HAP-1 (cell line): ENCODE measurements at regions not wholly inside any gene's neighbourhood (a gene's known extent, or its start where the extent isn't known, plus 50 kb on each side); places are given as distances from the start of the nearest gene placed in this dataset.
"Not testable (repeated sequence)": the region's sequence is repeated elsewhere in the genome, so short reads cannot be mapped to it uniquely, and the experiment has no call there.

Source experiments
- DNase-seq, 2 experiments: peaks; one replicate each; pipeline ENCODE4 v3.0.0-alpha.2; 2016 to 2020; ENCODE audit warnings: low spot score in 2 of 2
- H3K27me3 ChIP-seq: fragments of 250-450 bp; sonication (Bioruptor Pico); 2 replicates; pipeline ENCODE4 v1.5.1; 2020; ENCODE audit warnings: low read depth, mild to moderate bottlenecking, moderate library complexity
- H3K36me3 ChIP-seq: fragments of 250-450 bp; sonication (Bioruptor Pico); replicated peaks from 2 replicates; pipeline ENCODE4 v1.5.1; 2020; ENCODE audit warnings: mild to moderate bottlenecking
- H3K4me1 ChIP-seq: fragments of 250-450 bp; sonication (Bioruptor Pico); 2 replicates; pipeline ENCODE4 v1.5.1; 2020; ENCODE audit warnings: mild to moderate bottlenecking
- H3K4me3 ChIP-seq: fragments of 250-450 bp; sonication (Bioruptor Pico); 2 replicates; pipeline ENCODE4 v1.5.1; 2020; ENCODE audit warnings: mild to moderate bottlenecking, moderate library complexity
- H3K9me3 ChIP-seq: fragments of 250-450 bp; sonication (Bioruptor Pico); 2 replicates; pipeline ENCODE4 v1.5.1; 2020; ENCODE audit warnings: mild to moderate bottlenecking, moderate library complexity
- in situ Hi-C: fragments of 300-500 bp; cut with MboI; formaldehyde crosslinking; loops from 3 replicates; pipeline ENCODE4 v1.14.3; 2020; ENCODE audit warnings: low sequenced_read_pairs, inconsistent platforms, mixed read lengths

DNA sequence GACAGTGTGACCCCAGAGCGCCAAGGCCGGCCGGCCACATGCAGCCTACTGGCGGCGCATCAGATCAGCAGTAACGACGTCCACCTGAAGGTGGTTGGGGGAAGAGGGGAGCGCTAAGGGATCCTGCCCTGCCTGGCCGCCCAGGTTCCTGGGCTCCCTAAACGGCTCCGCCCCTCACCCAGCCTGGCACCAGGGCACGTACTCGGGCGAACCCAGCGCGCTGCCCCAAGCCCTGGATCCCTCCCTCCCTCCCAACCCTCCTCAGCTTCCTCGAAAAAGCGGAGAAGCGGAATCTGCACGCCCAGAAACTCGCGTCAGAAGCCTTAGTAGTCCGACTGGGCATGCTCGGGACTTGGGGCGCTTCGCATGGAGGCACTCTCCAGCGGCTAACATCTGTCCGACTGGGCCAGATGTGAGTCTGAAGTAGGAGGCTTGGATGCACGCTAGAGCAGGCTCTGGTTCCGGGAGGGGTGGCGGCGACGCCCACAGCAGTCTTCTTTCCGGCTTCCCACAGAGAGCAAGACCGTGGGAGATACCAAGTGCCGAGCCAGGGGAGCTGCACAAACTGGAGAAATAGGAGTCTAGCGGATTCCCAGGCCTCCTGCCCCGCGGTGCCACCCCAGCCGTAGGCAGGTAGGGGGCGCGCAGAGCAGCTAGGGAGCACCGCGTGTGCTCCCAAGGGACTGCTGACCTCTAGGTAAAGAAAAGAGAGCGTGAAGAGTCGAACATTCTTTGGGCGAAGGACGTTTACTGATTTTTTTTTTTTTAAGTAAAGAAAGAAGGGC lies 114.3 kb upstream of the TEX13C start:
- Histone ChIP-seq H3K4me3 (peak overlapping the region; percentile 30), H3K27me3 (peaks cover 10% of the 10 kb centered on the region; the same call in 1 of the 2 replicates), H3K9me3 (no peaks in the 10 kb centered on the region), H3K36me3 (no peaks in the 10 kb centered on the region), H3K4me1 (peaks cover 4% of the 10 kb centered on the region)
- peak; percentile 78 to 85 for DNase-seq
- in situ Hi-C loops: no loop called here

DNA sequence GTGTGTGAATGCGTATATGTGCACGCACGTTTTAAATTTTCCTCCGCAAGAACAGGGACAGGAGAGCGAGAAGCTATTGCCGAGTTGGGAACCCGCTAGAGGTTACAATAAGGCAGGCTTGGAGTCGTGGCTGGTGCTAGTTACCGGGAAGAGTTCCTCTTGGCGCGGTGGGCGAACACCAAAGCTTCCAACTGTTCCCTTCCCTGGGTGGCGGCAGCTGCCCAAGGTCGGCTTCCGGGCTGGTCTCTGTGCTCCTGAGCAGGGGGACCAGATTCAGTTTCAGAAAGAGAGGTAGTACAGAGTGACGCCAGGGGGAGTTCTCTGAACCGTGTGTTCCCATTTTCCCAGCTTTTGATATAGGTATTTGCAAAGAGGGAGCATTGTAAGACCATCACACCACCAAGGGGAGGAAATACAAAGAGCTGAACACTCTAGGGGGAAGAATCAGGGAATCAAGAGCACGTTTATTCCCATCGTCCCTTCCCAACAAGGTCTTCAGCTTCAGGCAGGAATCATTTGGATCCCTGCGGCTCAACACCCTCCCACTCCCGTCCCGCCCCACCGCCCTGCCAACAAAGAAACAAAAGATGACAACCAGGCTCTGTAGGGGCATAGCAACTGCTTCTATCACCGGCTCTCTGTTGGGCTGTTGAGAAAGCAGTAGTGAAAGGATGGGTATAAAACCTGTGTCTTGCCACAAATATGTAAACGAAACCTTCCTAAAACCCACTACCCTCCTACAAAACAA lies 113.6 kb upstream of the TEX13C start:
- Histone ChIP-seq H3K27me3 (peaks cover 10% of the 10 kb centered on the region; the same call in 1 of the 2 replicates), H3K36me3 (no peaks in the 10 kb centered on the region), H3K4me3 (peak overlapping the region; percentile 30), H3K4me1 (peaks cover 4% of the 10 kb centered on the region), H3K9me3 (no peaks in the 10 kb centered on the region)
- DNase-seq: peak; percentile 56 to 59
- in situ Hi-C loops: no loop called here

DNA sequence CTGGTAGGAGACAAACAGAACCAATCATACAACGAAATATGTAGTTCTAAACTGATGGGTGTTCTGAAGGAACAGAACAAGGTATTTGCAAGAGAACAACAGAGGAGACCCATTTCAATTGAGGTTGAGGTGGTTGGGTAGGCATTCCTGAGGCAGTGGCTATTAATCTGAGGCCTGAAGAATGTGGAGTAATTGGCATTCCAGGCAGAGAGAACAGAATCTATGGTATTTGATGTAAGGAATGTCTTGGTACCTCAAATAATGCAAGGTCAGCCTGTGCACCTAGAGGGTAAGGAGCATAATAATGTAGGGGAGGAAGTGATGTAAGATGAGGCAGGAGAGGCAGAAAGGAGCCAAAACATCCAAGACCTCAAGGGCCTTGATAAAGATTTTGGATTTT lies 109.5 kb upstream of the TEX13C start:
- in situ Hi-C loops: no loop called here
- H3K4me3 ChIP-seq: no peak overlapping the region

DNA sequence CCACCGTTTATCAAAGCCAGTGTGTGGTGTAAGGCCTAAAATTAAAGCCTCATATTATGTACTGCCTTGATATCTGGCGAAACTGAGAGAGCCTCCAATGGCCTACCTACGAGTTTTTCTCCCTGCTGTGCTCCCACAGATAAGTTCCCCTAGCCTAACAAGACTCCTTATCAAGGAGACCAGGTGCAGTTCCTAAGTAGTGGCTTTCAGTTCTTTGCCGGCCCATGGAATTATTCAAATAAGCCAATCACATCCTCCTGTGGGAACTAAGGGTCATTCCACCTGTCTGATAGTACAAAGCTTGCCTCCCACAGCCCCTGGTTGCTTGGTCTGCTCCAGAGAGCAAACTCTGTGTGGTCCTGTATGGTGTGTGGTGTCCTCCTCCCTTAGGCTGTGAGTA lies 99.8 kb upstream of the TEX13C start:
- Histone ChIP-seq H3K4me3 (no peak overlapping the region), H3K9me3 (no peaks in the 10 kb centered on the region), H3K27me3 (no peaks in the 10 kb centered on the region), H3K36me3 (no peaks in the 10 kb centered on the region), H3K4me1 (no peaks in the 10 kb centered on the region)
- DNase-seq: no peak
- in situ Hi-C loops: no loop called here

More for the DNA sequence above, 109.5 kb upstream of the TEX13C start:
- peaks cover under 1% of the 10 kb centered on the region; the same call in 1 of the 2 replicates for H3K4me1 ChIP-seq
- no peaks in the 10 kb centered on the region for H3K36me3 ChIP-seq
- no peaks in the 10 kb centered on the region for H3K27me3 ChIP-seq
- DNase-seq: no peak
- peaks cover 2% of the 10 kb centered on the region; the same call in 1 of the 2 replicates for H3K9me3 ChIP-seq

GRCh38 chrX:125236955-125237354 lies 82.7 kb upstream of the TEX13C start:
- in situ Hi-C loops: no loop called here
- H3K27me3 ChIP-seq: no peaks in the 10 kb centered on the region
- H3K36me3 ChIP-seq: no peaks in the 10 kb centered on the region
- H3K4me3 ChIP-seq: no peak overlapping the region
- H3K9me3 ChIP-seq: no peaks in the 10 kb centered on the region
- H3K4me1 ChIP-seq: no peaks in the 10 kb centered on the region
- no peak for DNase-seq

DNA sequence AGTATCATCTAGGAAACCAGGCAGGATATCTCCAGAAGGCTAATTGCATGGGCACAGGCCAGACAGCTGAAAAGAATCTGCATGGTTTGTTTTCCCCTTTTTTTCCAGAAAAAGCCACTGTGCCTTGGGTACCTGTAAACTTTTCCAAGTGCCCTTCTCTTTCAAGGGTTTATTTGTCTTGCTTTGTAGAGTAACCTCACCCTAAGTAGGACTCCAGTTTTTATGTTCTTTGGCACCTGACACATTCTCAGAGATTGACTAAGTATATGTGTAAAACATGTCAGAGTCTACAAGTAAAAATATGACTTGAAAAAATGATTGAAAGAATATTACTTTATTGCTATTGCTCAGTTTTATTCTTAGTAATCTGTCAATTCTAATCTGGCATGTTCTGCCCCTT lies 70.7 kb upstream of the TEX13C start:
- Histone ChIP-seq H3K4me1 (no peaks in the 10 kb centered on the region), H3K27me3 (no peaks in the 10 kb centered on the region), H3K9me3 (no peaks in the 10 kb centered on the region), H3K36me3 (no peaks in the 10 kb centered on the region), H3K4me3 (no peak overlapping the region)
- no peak for DNase-seq
- in situ Hi-C loops: no loop called here

DNA sequence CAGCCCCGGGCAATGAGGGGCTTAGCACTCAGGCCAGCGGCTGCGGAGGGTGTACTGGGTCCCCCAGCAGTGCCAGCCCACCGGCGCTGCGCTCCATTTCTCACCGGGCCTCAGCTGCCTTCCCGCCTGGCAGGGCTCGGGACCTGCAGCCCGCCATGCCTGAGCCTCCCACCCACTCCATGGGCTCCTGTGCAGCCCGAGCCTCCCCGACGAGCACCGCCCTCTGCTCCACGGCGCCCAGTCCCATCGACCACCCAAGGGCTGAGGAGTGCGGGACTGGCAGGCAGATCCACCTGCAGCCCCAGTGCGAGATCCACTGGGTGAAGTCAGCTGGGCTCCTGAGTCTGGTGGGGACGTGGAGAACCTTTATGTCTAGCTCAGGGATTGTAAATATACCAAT lies 63.9 kb upstream of the TEX13C start:
- DNase-seq, H3K4me3 ChIP-seq, H3K36me3 ChIP-seq, H3K27me3 ChIP-seq, H3K4me1 ChIP-seq, in situ Hi-C loops, H3K9me3 ChIP-seq: not testable (repeated sequence)

- in situ Hi-C loops: no loop called here
- H3K4me1 ChIP-seq: no peaks in the 10 kb centered on the region
- H3K36me3 ChIP-seq: no peaks in the 10 kb centered on the region
- no peaks in the 10 kb centered on the region for H3K27me3 ChIP-seq
- H3K9me3 ChIP-seq: no peaks in the 10 kb centered on the region
- H3K4me3 ChIP-seq: no peak overlapping the region
- no peak for DNase-seq
These were observed 56.8 kb upstream of the TEX13C start for GRCh38 chrX:125262836-125263235.

DNA sequence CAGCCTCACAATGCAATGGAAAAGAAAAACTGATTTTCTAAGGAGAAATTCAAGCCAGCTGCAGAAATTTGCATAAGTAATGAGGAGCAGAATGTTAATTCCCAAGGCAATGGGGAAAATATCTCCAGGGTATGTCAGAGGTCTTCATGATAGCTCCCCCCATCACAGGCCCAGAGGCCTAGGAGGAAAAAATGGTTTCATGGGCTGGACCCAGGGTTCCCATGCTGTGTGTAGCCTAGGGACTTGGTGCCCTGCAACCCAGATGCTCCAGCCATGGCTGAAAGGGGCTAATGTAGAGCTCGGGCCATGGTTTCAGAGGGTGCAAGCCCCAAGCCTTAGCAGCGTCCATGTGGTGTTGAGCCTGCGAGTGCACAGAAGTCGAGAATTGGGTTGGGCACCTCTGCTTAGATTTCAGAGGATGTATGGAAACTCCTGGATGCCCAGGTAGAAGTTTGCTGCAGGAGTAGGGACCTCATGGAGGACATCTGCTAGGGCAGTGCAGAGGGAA lies 53.5 kb upstream of the TEX13C start:
- no peaks in the 10 kb centered on the region for H3K4me1 ChIP-seq
- in situ Hi-C loops: no loop called here
- no peak overlapping the region for H3K4me3 ChIP-seq
- no peak for DNase-seq
- H3K9me3 ChIP-seq: no peaks in the 10 kb centered on the region
- no peaks in the 10 kb centered on the region for H3K36me3 ChIP-seq
- no peaks in the 10 kb centered on the region for H3K27me3 ChIP-seq
